ENCODE measurements at regions not wholly inside any gene's neighbourhood (a gene's known extent, or its start where the extent isn't known, plus 50 kb on each side); places are given as distances from the start of the nearest gene placed in this dataset.
"Not testable (repeated sequence)": the region's sequence is repeated elsewhere in the genome, so short reads cannot be mapped to it uniquely, and the experiment has no call there.

DNA sequence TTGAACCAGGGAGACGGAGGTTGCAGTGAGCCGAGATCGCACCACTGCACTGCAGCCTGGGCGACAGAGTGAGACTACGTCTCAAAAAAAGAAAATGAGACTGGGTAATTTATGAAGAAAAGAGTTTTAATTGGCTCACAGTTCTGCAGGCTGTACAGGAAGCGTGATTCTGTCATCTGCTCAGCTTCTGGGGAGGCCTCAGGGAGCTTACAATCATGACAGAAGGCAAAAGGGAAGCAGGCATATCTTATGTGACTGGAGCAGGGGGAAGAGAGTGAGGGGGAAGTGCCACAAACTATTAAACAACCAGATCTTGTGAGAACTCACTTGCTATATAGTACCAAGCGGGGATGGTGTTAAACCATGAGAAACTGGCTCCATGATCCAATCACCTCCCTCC is 1476.2 kb upstream of the DEFB115 start:
- H3K4me1 ChIP-seq; H3K27me3 ChIP-seq; H3K27ac ChIP-seq; intact Hi-C loops (cut with DNase I; ENCODE audit: low total_unique reads); H3K4me3 ChIP-seq; H3K36me3 ChIP-seq; DNase-seq: not testable (repeated sequence)
- H3K9me3 ChIP-seq, result peaks cover 0 to 28% (median 14%) of the 10 kb centered on the region in 4 donors
- WGBS, 5 donors, result 69 to 78% (median 72%) methylated on average over 7 of the region's 7 CpGs

- H3K36me3 ChIP-seq; H3K27me3 ChIP-seq; DNase-seq; H3K27ac ChIP-seq; H3K4me1 ChIP-seq; intact Hi-C loops (cut with DNase I; ENCODE audit: low total_unique reads); H3K4me3 ChIP-seq: not testable (repeated sequence)
- peaks cover 0 to 33% (median 16%) of the 10 kb centered on the region in 4 donors for H3K9me3 ChIP-seq
- WGBS, 5 donors, result 58 to 69% (median 67%) methylated on average over 8 of the region's 8 CpGs
Measured at GRCh38 chr20:29781891-29782290, 1475.6 kb upstream of the DEFB115 start.

GRCh38 chr20:29787456-29787855 is 1470.0 kb upstream of the DEFB115 start:
- H3K27me3 ChIP-seq; H3K36me3 ChIP-seq; H3K27ac ChIP-seq; H3K4me3 ChIP-seq; DNase-seq; intact Hi-C loops (cut with DNase I; ENCODE audit: low total_unique reads); H3K4me1 ChIP-seq: not testable (repeated sequence)
- WGBS, 5 donors, result 70 to 86% (median 84%) methylated on average over 12 to 16 of the region's 16 CpGs
- H3K9me3 ChIP-seq, result peaks cover 0 to 28% (median 18%) of the 10 kb centered on the region in 4 donors

DNA sequence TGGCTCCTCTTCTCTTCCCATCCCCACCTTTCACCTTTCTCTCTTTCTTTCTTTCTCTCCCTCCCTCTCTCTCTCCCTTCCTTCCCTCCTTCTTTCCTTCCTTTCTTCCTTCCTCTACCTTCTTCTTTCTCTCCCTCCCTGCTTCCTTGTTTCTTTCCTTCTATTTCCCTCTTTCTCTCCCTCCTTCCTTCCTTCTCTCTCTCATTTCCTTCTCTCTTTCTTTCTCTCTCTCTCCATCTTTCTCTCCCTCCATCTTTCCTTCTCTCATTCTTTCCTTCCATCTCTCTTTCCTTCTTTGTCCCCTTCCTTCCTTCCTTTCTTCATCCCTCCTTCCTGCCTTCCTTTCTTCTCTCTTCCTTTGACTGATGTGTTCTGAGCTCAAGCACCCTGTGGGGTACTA is 1467.0 kb upstream of the DEFB115 start:
- H3K4me1 ChIP-seq, result no peaks in the 10 kb centered on the region
- H3K4me3 ChIP-seq, result no peak overlapping the region
- intact Hi-C loops (cut with DNase I; ENCODE audit: low total_unique reads), result no loop called here
- no peak overlapping the region for H3K27ac ChIP-seq
- peaks cover 0 to 37% (median 27%) of the 10 kb centered on the region in 4 donors for H3K9me3 ChIP-seq
- H3K27me3 ChIP-seq, result no peaks in the 10 kb centered on the region
- H3K36me3 ChIP-seq, result no peaks in the 10 kb centered on the region
- no peak for TF ChIP-seq EP300 (IDR thresholded peaks at IDR 0.05)
- TF ChIP-seq POLR2A (IDR thresholded peaks at IDR 0.05), result no peak
- no peak for TF ChIP-seq POLR2AphosphoS5 (IDR thresholded peaks at IDR 0.05)
- no peak for TF ChIP-seq CTCF (IDR thresholded peaks at IDR 0.05)
- DNase-seq, result no peak

- DNase-seq; H3K36me3 ChIP-seq; H3K27me3 ChIP-seq; H3K27ac ChIP-seq; H3K9me3 ChIP-seq; intact Hi-C loops (cut with DNase I; ENCODE audit: low total_unique reads); H3K4me3 ChIP-seq; H3K4me1 ChIP-seq: not testable (repeated sequence)
- WGBS, 5 donors, result 50 to 69% (median 57%) methylated on average over 4 of the region's 4 CpGs
Measured at GRCh38 chr20:29831508-29831907, 1426.0 kb upstream of the DEFB115 start.

DNA sequence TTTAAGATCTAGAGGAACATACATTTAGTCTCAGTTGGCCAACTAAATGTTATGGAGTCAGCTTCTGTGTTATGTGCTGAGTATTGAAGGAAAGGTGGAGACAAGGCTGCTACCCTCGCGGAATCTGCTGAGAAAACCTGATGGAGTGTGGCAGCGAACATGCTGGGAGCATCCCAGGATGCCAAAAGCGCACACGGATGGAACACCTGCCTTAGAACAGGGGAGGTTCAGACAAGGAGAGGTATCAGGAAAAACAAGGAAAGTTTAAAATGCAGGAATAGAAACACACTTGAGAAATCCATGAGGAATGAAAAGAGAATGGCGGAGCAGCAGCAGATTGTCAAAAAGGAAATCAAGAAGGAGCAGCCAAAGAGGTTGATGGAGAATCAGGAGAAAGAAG is 1389.5 kb upstream of the DEFB115 start:
- H3K4me1 ChIP-seq; DNase-seq; H3K36me3 ChIP-seq; H3K4me3 ChIP-seq; H3K27ac ChIP-seq; H3K27me3 ChIP-seq; intact Hi-C loops (cut with DNase I; ENCODE audit: low total_unique reads): not testable (repeated sequence)
- WGBS, 5 donors, result 57 to 74% (median 64%) methylated on average over 6 of the region's 6 CpGs
- peaks cover 0 to 11% (median 5%) of the 10 kb centered on the region in 4 donors for H3K9me3 ChIP-seq

DNA sequence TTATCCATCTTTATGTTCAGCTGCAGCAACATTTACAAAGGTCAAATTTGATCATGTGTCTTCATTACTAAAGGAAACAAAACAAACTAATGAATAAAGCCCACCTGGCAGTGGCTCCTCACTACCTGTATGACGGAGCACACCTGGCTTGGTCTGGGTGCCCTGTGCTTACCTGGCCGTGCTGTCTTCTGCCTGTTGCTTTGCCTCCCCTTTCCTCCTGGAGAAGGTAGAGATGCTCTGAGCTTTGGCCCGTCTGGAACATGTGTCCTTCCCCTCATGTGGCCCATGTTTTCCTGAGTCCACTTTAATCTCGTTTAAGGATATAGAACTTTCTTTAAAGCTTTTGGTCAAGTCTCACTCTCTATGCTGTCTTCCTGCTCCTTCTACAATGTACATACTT is 1388.8 kb upstream of the DEFB115 start:
- H3K27ac ChIP-seq; H3K36me3 ChIP-seq; H3K4me1 ChIP-seq; H3K4me3 ChIP-seq; intact Hi-C loops (cut with DNase I; ENCODE audit: low total_unique reads); DNase-seq; H3K27me3 ChIP-seq: not testable (repeated sequence)
- H3K9me3 ChIP-seq, result peaks cover 0 to 14% (median 8%) of the 10 kb centered on the region in 4 donors
- WGBS, 5 donors, result 45 to 68% (median 53%) methylated on average over 4 of the region's 4 CpGs

- peaks cover 7 to 44% (median 39%) of the 10 kb centered on the region in 4 donors for H3K9me3 ChIP-seq
Measured at GRCh38 chr20:29871816-29872215, 1385.6 kb upstream of the DEFB115 start.

More at GRCh38 chr20:29871816-29872215, 1385.6 kb upstream of the DEFB115 start:
- H3K27me3 ChIP-seq; H3K4me1 ChIP-seq; H3K36me3 ChIP-seq; H3K27ac ChIP-seq; H3K4me3 ChIP-seq; intact Hi-C loops (cut with DNase I; ENCODE audit: low total_unique reads); DNase-seq: not testable (repeated sequence)
- 54 to 76% (median 59%) methylated on average over 2 of the region's 2 CpGs for WGBS, 5 donors

All from stomach (tissue), 8 donors.